ENCODE measurements at regions not wholly inside any gene's neighbourhood (a gene's known extent, or its start where the extent isn't known, plus 50 kb on each side); places are given as distances from the start of the nearest gene placed in this dataset.
A peak's percentile ranks its signal among the peaks of the same experiment; 100 is the strongest.
"Not testable (repeated sequence)": the region's sequence is repeated elsewhere in the genome, so short reads cannot be mapped to it uniquely, and the experiment has no call there.

DNA sequence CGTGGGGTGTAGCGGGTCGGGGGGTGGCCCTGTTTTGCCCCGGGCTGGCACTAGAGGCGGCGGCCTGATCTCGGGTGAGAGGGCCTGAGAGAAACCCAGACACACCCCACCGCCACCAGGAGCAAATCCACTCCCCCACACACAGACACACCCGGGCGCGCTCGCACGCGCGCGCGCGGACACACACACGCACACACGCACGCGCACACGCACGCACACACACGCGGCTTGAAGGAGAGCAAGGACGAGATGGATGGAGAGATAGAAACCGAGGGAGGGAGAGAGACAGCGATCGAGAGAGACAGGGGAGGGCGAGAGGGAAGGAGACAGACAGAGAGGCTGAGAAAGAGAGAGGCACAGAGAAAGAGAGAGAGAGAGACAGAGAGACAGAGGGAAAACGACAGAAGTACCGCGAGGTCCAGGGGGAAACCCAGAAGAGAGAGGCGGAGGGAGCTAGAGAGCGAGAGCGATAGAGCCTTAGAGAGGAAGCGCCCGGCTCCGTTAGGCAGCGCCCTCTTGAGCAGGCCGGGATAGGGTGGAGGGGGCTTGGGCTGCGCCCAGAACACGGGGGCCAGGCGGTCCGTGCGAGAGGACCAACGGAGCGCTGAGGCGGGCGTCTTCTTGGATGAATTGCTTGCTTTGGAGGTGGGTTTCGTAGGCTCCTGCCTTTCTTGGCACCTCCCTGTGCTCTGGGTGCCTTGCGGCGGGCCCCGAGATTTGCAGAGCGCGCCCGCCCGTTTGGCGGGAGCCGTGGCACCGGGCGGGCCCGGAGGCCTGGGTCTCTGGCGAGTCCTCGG, 69.7 kb downstream of the RNF187 start:
- H3K4me1 ChIP-seq (ENCODE audit: control insufficient read depth in 2 of 2, insufficient read depth in 2 of 2, low read length in 2 of 2); ATAC-seq; H3K4me1 Mint-ChIP-seq; intact Hi-C loops (cut with micrococcal nuclease); POLR2A ChIA-PET; H3K4me3 ChIP-seq (ENCODE audit: low read length); H3K27me3 Mint-ChIP-seq; H3K36me3 ChIP-seq (ENCODE audit: control insufficient read depth in 2 of 3, insufficient read depth in 3 of 3, low read length in 3 of 3); H3K36me3 Mint-ChIP-seq; H3K27me3 ChIP-seq (ENCODE audit: control insufficient read depth in 2 of 2, insufficient read depth in 2 of 2, low read length in 2 of 2); CTCF ChIA-PET; H3K27ac ChIP-seq (ENCODE audit: low read depth, low read length): not testable (repeated sequence)
- peak in 4 of 9 donors; percentile 51 to 68 (median 54) for DNase-seq
- Mint-ChIP-seq H3K9me3 (peaks cover 0 to 24% (median 12%) of the 10 kb centered on the region in 11 donors), H3K4me3 (peak overlapping the region in 3 of 10 donors; percentile 65 to 74 (median 72)), H3K27ac (peak overlapping the region in 2 of 9 donors; percentile 63 to 72)
- H3K9me3 ChIP-seq (ENCODE audit: control insufficient read depth in 2 of 3, low read length in 3 of 3) = peaks cover 0 to 16% (median 0%) of the 10 kb centered on the region in 3 experiments

Measured in naive thymus-derived CD4-positive, alpha-beta T cell (primary cell).